GM12865 (cell line): ENCODE measurements at regions not wholly inside any gene's neighbourhood (a gene's known extent, or its start where the extent isn't known, plus 50 kb on each side); places are given as distances from the start of the nearest gene placed in this dataset.

Experiments
- DNase-seq: peaks from one replicate; pipeline ENCODE4 v3.0.0; 2010; ENCODE audit warnings: low read depth
- H3K4me3 ChIP-seq: 2 replicates; pipeline ENCODE4 v1.5.1; 2011; ENCODE audit warnings: mild to moderate bottlenecking, low read depth, low read length, control low read depth
- CTCF ChIP-seq: IDR thresholded peaks from 2 replicates; pipeline ENCODE4 v1.5.1; 2011; ENCODE audit warnings: low read length, control low read depth, low read depth, inconsistent platforms; ENCODE audit not compliant: insufficient read depth; ENCODE audit errors: missing control alignments

DNA sequence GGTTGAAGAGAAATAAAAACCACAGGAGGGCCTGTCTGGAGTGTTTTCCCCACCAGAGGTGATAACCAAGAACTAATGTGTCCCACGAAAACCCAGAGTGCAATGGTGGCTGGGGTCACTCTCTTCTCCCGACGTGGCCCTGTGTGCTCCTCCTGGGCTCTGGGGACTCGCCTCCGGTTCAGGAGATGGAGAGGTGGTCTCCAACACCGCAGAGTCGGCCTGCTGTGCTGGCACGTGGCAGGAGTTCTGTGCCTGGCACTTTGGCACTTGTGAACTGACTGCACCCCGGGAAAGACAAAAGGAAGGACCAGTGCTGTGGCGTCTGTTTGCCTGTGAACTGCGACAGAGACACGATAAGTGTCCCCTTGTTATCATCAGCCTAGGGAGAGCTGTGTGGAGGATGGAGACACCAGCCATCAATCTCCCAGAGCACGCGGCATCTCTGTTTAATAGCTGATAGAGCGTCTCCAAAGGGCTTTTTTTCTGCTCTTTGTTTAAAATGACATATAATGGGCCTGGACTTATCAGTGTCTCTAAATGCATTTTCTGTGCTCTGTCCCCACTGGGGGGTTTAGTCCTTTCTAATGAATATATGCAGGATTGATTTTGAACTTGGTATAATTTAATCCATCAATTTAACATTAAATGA, 98.3 kb downstream of the MRPL36 start:
- TF ChIP-seq CTCF, result no peak
- H3K4me3 ChIP-seq, result no peak overlapping the region
- no peak for DNase-seq

GRCh38 chr5:1699394-1699793, 100.2 kb downstream of the MRPL36 start:
- no peak for DNase-seq
- no peak for TF ChIP-seq CTCF
- no peak overlapping the region for H3K4me3 ChIP-seq

DNA sequence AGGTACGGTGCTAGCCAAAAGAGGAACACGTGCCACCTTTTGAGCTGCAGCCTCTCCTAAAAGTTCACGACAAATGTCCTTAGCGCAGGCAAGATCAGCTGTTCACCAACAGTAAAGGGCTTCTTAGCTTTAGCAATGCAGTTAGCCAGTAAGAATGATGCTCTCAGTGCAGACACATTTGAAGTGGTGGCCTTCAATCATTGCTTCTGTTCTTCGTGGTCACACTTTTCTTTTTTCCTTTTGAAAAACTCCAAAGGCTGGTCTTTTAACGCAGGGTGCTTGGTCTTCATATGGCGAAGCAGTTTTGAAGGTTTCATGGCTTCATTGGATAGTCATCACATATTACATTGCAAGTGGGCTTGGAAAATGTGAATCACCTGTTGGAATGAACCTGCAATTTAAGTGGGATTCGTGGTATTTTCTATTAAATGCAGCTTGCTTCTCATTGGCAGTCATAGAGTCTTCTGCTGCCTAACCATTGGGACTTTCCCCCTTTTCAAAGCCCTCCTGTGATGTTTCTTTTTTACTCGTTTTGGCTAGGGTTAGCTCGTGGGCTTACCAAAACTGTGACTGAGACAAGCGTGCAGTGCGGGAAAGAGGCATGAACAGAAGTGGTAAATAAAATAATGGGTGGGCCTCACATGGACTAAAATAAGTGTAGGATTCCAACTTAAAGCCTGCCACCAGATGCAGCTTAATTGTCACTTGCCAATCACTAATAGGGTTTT, 100.9 kb downstream of the MRPL36 start:
- H3K4me3 ChIP-seq, result no peak overlapping the region
- no peak for TF ChIP-seq CTCF
- DNase-seq, result no peak

DNA sequence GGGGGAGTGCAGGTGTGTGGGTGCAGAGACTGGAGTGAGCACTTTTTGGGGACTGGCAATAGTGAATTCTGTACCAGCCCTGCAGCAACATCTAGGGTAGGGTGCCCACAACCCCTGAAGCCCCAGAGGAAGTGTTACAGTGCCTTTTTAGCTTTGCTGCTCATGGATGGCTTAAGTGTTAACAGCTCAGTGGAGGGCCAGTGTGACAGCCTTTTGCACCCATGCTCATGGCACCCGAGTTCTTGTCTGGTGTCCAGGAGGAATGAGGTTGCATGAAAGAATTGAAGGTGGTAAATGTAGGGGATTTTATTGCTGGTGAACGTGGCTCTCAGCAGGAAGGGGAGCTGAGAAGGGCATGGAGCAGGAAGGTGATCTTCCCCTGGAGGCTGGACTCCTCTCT, 107.3 kb downstream of the MRPL36 start:
- no peak overlapping the region for H3K4me3 ChIP-seq
- no peak for TF ChIP-seq CTCF
- no peak for DNase-seq

DNA sequence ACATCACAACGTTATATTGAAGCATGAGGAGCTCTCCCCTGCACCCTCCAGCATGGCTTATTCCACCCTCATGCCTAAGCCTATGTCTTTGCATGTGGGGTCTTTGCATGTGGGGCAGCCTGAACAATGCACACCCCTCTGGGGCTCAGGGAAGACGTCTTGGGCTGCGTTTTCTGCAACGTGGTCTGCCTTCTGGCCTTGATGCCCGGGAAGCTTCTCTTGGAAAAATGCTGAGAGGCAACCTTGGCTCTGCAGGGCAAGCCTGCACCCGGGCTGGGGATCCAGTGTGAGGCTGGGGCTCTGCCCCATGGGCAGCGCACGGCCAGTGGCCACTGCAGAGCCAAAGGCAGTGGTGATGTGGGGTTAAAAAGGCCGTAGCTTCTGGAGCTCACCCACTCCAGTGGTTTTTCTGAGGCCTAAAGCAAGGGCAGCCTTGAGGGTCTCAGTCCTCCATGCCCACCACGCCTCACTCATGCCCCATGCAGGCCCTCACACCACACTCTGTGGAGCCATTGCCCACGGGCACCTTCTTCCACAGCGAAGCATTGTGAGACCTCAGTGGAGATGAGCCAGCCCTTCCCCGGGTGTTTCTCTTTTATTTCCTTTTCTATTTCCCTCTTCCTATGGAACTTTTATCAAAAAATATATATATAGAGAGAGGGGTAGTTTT, 112.2 kb downstream of the MRPL36 start:
- DNase-seq, result no peak
- no peak for TF ChIP-seq CTCF
- no peak overlapping the region for H3K4me3 ChIP-seq

DNA sequence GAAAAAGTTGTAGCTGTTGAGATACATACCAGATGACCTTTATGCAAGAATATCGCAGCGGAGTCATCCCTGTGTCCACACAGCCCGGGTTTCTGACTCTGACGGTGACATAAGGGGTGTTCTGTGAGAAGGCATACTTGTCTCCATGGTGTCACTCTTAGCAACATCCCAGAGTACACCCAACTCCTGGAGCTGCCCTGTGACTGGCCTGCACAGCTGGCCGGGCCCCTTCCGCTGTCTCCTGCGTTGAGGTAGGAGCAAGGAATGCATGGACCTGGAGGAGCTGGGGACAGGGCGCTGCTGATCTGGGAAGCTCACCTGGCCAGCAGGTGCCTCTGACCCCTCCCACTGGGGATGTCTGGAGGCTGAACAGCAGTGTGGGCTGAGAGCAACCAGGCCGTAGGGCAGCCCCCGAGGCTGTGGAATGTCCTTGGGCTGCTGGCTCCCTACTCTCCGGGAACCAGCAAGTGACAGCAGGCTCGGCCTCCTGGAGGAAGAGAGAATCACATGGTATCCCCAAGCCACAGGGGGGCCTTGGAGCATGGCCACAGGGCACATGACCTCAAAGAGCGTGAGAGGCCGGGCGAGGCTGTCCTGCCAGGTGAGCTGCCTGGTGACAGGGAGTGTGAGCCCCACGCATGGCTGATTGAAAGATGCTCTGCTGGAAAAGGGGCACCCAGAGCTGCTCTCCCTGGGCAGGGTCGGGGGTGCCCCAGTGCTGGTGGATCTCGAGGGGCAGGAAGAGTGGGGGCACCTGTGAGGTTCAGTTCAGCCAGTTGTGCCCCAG, 113.4 kb downstream of the MRPL36 start:
- H3K4me3 ChIP-seq, result no peak overlapping the region
- no peak for TF ChIP-seq CTCF
- DNase-seq, result no peak
